HCT116 (cell line): ENCODE measurements at regions not wholly inside any gene's neighbourhood (a gene's known extent, or its start where the extent isn't known, plus 50 kb on each side); places are given as distances from the start of the nearest gene placed in this dataset.

Source experiments
- ATAC-seq: fragments of 200-7000 bp; cut with Tn5 transposase; 2 replicates; pipeline ENCODE4 v1.9.1; 2020; ENCODE audit warnings: mild to moderate bottlenecking, moderate library complexity
- BruUV-seq: library from RNA; stranded (reverse); fragments of 400-500 nt; replicated peaks from 2 replicates; lab custom pipeline; 2021; lab: Mats Ljungman, UMichigan
- CTCF ChIA-PET: fragments of 300-600 bp; sonication (Branson Sonifier 250); formaldehyde crosslinking; loops from one replicate; lab custom pipeline; 2021; ENCODE audit warnings: antibody characterized with exemption; lab: Charles Lee
- POLR2A ChIA-PET: fragments of 300-600, 350-600 bp; sonication (Branson Sonifier 250); formaldehyde crosslinking; loops from one replicate; lab custom pipeline; 2021; ENCODE audit warnings: antibody characterized with exemption; lab: Charles Lee
- RAD21 ChIA-PET, 2 experiments: fragments of 300-600 bp; sonication (Branson Sonifier 250); formaldehyde crosslinking; loops; one replicate each; lab custom pipeline; 2023; ENCODE audit warnings: low total read pairs in 2 of 2; ENCODE audit not compliant: uncharacterized antibody in 2 of 2, unreplicated experiment in 2 of 2, low non-redundant PET in 1 of 2; lab: Charles Lee
- DNase-seq: peaks from one replicate; pipeline ENCODE4 v3.0.0-alpha.2; 2010; ENCODE audit warnings: low read depth, low spot score
- H2AFZ ChIP-seq: fragments of 200-600 bp; shearing (Covaris generic), sonication (generic); 2 replicates; pipeline ENCODE4 v1.6.1; 2017; ENCODE audit warnings: low read depth, mixed run types, mixed read lengths, antibody characterized with exemption, low read length; ENCODE audit not compliant: poor library complexity, severe bottlenecking
- H3K27ac ChIP-seq: 2 replicates; pipeline ENCODE4 v1.5.1; 2012; ENCODE audit warnings: low read depth, low read length
- H3K27me3 ChIP-seq: fragments of 200-600 bp; sonication (generic); 2 replicates; pipeline ENCODE4 v1.6.1; 2016; ENCODE audit warnings: mixed run types, low read length, mixed read lengths; ENCODE audit not compliant: insufficient read depth
- H3K36me3 ChIP-seq, 2 experiments: fragments of 200-500 bp in 1 of 2; fragments of 200-600 bp in 1 of 2; sonication (Bioruptor generic) in 1 of 2; sonication (generic) in 1 of 2; 2 replicates each; pipeline versions ENCODE4 v1.5.1 to v1.6.1; 2014 to 2016; ENCODE audit warnings: low read length in 2 of 2, inconsistent platforms in 1 of 2, mixed read lengths in 1 of 2, mixed run types in 1 of 2; ENCODE audit not compliant: insufficient read depth in 2 of 2, control insufficient read depth in 1 of 2
- H3K4me1 ChIP-seq, 2 experiments: fragments of 200-600 bp in 1 of 2; sonication (generic) in 1 of 2; 2 replicates each; pipeline versions ENCODE4 v1.5.1 to v1.6.1; 2012 to 2017; ENCODE audit warnings: low read length in 2 of 2, inconsistent platforms in 1 of 2, mild to moderate bottlenecking in 1 of 2, mixed read lengths in 1 of 2, mixed run types in 1 of 2, moderate library complexity in 1 of 2; ENCODE audit not compliant: insufficient read depth in 2 of 2, control insufficient read depth in 1 of 2
- H3K4me2 ChIP-seq: fragments of 200-600 bp; sonication (generic); 2 replicates; pipeline ENCODE4 v1.6.1; 2017; ENCODE audit warnings: mixed run types, low read length, mixed read lengths
- H3K4me3 ChIP-seq, 2 experiments: fragments of 200-600 bp in 1 of 2; sonication (generic) in 1 of 2; replicated peaks in 1 of 2; 2 replicates each; pipeline ENCODE4 v1.5.1; 2011 to 2016; ENCODE audit warnings: low read length in 2 of 2, control low read depth in 1 of 2, low read depth in 1 of 2, mild to moderate bottlenecking in 1 of 2, mixed read lengths in 1 of 2, mixed run types in 1 of 2
- H3K79me2 ChIP-seq: fragments of 200-600 bp; sonication (generic); 2 replicates; pipeline ENCODE4 v1.6.1; 2017; ENCODE audit warnings: mild to moderate bottlenecking, mixed run types, low read length, moderate library complexity, mixed read lengths; ENCODE audit not compliant: insufficient read depth
- H3K9ac ChIP-seq: fragments of 200-600 bp; sonication (generic); 2 replicates; pipeline ENCODE4 v1.6.1; 2016; ENCODE audit warnings: low read length, mixed read lengths
- H3K9me2 ChIP-seq: fragments of 200-600 bp; sonication (generic), shearing (Covaris generic); 2 replicates; pipeline ENCODE4 v1.6.1; 2017; ENCODE audit warnings: mixed run types, mild to moderate bottlenecking, moderate library complexity; ENCODE audit not compliant: insufficient read depth
- H3K9me3 ChIP-seq, 2 experiments: fragments of 200-500 bp in 1 of 2; fragments of 200-600 bp in 1 of 2; sonication (Bioruptor generic) in 1 of 2; sonication (generic) in 1 of 2; 2 replicates each; pipeline ENCODE4 v1.6.1; 2014 to 2017; ENCODE audit warnings: low read length in 2 of 2, mixed read lengths in 2 of 2, inconsistent platforms in 1 of 2, low read depth in 1 of 2, mild to moderate bottlenecking in 1 of 2, mixed run types in 1 of 2, moderate library complexity in 1 of 2; ENCODE audit not compliant: control insufficient read depth in 1 of 2, insufficient read depth in 1 of 2
- H4K20me1 ChIP-seq: fragments of 200-600 bp; sonication (generic), shearing (Covaris generic); 2 replicates; pipeline ENCODE4 v1.6.1; 2017; ENCODE audit warnings: mixed run types, mild to moderate bottlenecking, moderate library complexity; ENCODE audit not compliant: insufficient read depth
- CTCF ChIP-seq, 3 experiments: fragments of 200-600 bp in 1 of 3; sonication (generic) in 1 of 3; IDR thresholded peaks in 2 of 3; conservative IDR thresholded peaks in 1 of 3; 2 replicates each; pipeline ENCODE4 v1.5.1; 2012 to 2017; ENCODE audit warnings: low read depth in 2 of 3, low read length in 2 of 3, antibody characterized with exemption in 1 of 3, borderline replicate concordance in 1 of 3, control low read depth in 1 of 3, mild to moderate bottlenecking in 1 of 3, mixed read lengths in 1 of 3, mixed run types in 1 of 3, moderate library complexity in 1 of 3; ENCODE audit not compliant: insufficient read depth in 1 of 3
- POLR2A ChIP-seq: IDR thresholded peaks from 2 replicates; pipeline ENCODE4 v1.7.0; 2011; ENCODE audit warnings: borderline replicate concordance; ENCODE audit not compliant: insufficient read depth, insufficient read length; ENCODE audit errors: extremely low read depth
- POLR2AphosphoS5 ChIP-seq: IDR thresholded peaks from 2 replicates; pipeline ENCODE4 v1.6.1; 2011; ENCODE audit warnings: mild to moderate bottlenecking, low read depth, low read length, moderate library complexity
- RAD21 ChIP-seq: IDR thresholded peaks from 2 replicates; pipeline ENCODE4 v1.6.1; 2012; ENCODE audit warnings: low read depth, mild to moderate bottlenecking
- SP1 ChIP-seq: IDR thresholded peaks from 2 replicates; pipeline ENCODE4 v1.6.1; 2012; ENCODE audit warnings: low read depth
- SRF ChIP-seq: IDR thresholded peaks from 2 replicates; pipeline ENCODE4 v1.6.1; 2012; ENCODE audit warnings: low read depth
- TCF7L2 ChIP-seq: IDR thresholded peaks from 2 replicates; pipeline ENCODE4 v1.7.0; 2011; ENCODE audit warnings: borderline replicate concordance, inconsistent platforms; ENCODE audit not compliant: insufficient read depth, insufficient read length; ENCODE audit errors: extremely low read depth
- ZBTB33 ChIP-seq: IDR thresholded peaks from 2 replicates; pipeline ENCODE4 v1.6.1; 2011; ENCODE audit warnings: mild to moderate bottlenecking, low read length, moderate library complexity; ENCODE audit not compliant: insufficient replicate concordance; ENCODE audit errors: extremely low read depth
- ZNF274 ChIP-seq: fragments of 200-500 bp; sonication (Bioruptor generic); IDR thresholded peaks from 2 replicates; pipeline ENCODE4 v1.6.1; 2014; ENCODE audit warnings: mild to moderate bottlenecking, low read depth, low read length, inconsistent platforms
- intact Hi-C: fragments of 100-400 bp; cut with micrococcal nuclease; formaldehyde crosslinking; loops from 2 replicates; pipeline ENCODE4 v1.10.0; 2022

- Histone ChIP-seq H3K9ac (no peak overlapping the region), H3K9me3 (no peaks in the 10 kb centered on the region), H3K27me3 (no peaks in the 10 kb centered on the region), H3K4me2 (no peak overlapping the region), H3K36me3 (no peaks in the 10 kb centered on the region), H4K20me1 (no peaks in the 10 kb centered on the region), H2AFZ (no peak overlapping the region), H3K9me2 (no peaks in the 10 kb centered on the region), H3K27ac (no peak overlapping the region), H3K79me2 (no peaks in the 10 kb centered on the region), H3K4me3 (no peak overlapping the region), H3K4me1 (no peaks in the 10 kb centered on the region)
- BruUV-seq: no TSS peak
- ATAC-seq (no peak), DNase-seq (no peak)
- ChIA-PET POLR2A (no interaction called here), CTCF (no interaction called here), RAD21 (no interaction called here)
- TF ChIP-seq ZNF274 (no peak), SRF (no peak), RAD21 (no peak), TCF7L2 (no peak), POLR2A (no peak)
- intact Hi-C loops: no loop called here
Measured at GRCh38 chr7:41478187-41478586, 224.7 kb downstream of the INHBA start.

- H3K27ac ChIP-seq: no peak overlapping the region
- H3K4me2 ChIP-seq: no peak overlapping the region
- TF ChIP-seq POLR2A: no peak
- no peak for TF ChIP-seq ZBTB33
- TF ChIP-seq TCF7L2: no peak
- TF ChIP-seq SP1: no peak
- TF ChIP-seq POLR2AphosphoS5: no peak
- no peak for TF ChIP-seq CTCF (IDR thresholded peaks at IDR 0.05 in 2 of 3, conservative IDR thresholded peaks at IDR 0.05 in 1 of 3; ENCODE audit: borderline replicate concordance in 1 of 3, insufficient read depth in 1 of 3, low read depth in 2 of 3, low read length in 2 of 3)
- H3K9me3 ChIP-seq: no peaks in the 10 kb centered on the region
- no peaks in the 10 kb centered on the region for H3K4me1 ChIP-seq
- intact Hi-C loops: no loop called here
- no peak for ATAC-seq
- BruUV-seq: no TSS peak
- ChIA-PET CTCF (no interaction called here), RAD21 (no interaction called here), POLR2A (no interaction called here)
- DNase-seq: no peak
- no peaks in the 10 kb centered on the region for H3K27me3 ChIP-seq
- H3K36me3 ChIP-seq: no peaks in the 10 kb centered on the region
- no peak overlapping the region for H3K9ac ChIP-seq
- H3K4me3 ChIP-seq: no peak overlapping the region
- H4K20me1 ChIP-seq: no peaks in the 10 kb centered on the region
- H2AFZ ChIP-seq: no peak overlapping the region
- H3K9me2 ChIP-seq: no peaks in the 10 kb centered on the region
- no peaks in the 10 kb centered on the region for H3K79me2 ChIP-seq
Measured at GRCh38 chr7:41476460-41476803, 226.5 kb downstream of the INHBA start.
